ENCODE measurements at regions not wholly inside any gene's neighbourhood (a gene's known extent, or its start where the extent isn't known, plus 50 kb on each side); places are given as distances from the start of the nearest gene placed in this dataset.

- TF ChIP-seq, protein P1, sequence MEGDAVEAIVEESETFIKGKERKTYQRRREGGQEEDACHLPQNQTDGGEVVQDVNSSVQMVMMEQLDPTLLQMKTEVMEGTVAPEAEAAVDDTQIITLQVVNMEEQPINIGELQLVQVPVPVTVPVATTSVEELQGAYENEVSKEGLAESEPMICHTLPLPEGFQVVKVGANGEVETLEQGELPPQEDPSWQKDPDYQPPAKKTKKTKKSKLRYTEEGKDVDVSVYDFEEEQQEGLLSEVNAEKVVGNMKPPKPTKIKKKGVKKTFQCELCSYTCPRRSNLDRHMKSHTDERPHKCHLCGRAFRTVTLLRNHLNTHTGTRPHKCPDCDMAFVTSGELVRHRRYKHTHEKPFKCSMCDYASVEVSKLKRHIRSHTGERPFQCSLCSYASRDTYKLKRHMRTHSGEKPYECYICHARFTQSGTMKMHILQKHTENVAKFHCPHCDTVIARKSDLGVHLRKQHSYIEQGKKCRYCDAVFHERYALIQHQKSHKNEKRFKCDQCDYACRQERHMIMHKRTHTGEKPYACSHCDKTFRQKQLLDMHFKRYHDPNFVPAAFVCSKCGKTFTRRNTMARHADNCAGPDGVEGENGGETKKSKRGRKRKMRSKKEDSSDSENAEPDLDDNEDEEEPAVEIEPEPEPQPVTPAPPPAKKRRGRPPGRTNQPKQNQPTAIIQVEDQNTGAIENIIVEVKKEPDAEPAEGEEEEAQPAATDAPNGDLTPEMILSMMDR (IDR thresholded peaks at IDR 0.05), result no peak
- TF ChIP-seq POLR2AphosphoS5 (IDR thresholded peaks at IDR 0.05) (no peak), POLR2A (IDR thresholded peaks at IDR 0.05) (no peak), EP300 (IDR thresholded peaks at IDR 0.05) (no peak)
These were observed 82.7 kb upstream of the MAML3 start for GRCh38 chr4:140236654-140237169.
